Mucosa of descending colon (tissue), 3 donors: ENCODE measurements at regions not wholly inside any gene's neighbourhood (a gene's known extent, or its start where the extent isn't known, plus 50 kb on each side); places are given as distances from the start of the nearest gene placed in this dataset.

ENCODE experiments used
- ATAC-seq: fragments of 200-7000 bp; cut with Tn5 transposase; one replicate; pipeline ENCODE4 v1.9.1; 2020; ENCODE audit warnings: mild to moderate bottlenecking, moderate library complexity
- DNase-seq, 3 donors: peaks; one replicate each; pipeline ENCODE4 v3.0.0-alpha.2; 2020
- H3K36me3 ChIP-seq: fragments of 200-600 bp; one replicate; pipeline ENCODE4 v1.8.0; 2021; ENCODE audit warnings: low read depth, mild to moderate bottlenecking
- H3K4me1 ChIP-seq: fragments of 200-600 bp; one replicate; pipeline ENCODE4 v1.8.0; 2021; ENCODE audit warnings: low read depth, mild to moderate bottlenecking
- H3K4me3 ChIP-seq: fragments of 200-600 bp; one replicate; pipeline ENCODE4 v1.8.0; 2021; ENCODE audit warnings: mild to moderate bottlenecking
- H3K9me3 ChIP-seq: fragments of 200-600 bp; one replicate; pipeline ENCODE4 v1.8.0; 2021; ENCODE audit warnings: mild to moderate bottlenecking
- CTCF ChIP-seq: fragments of 200-600 bp; IDR thresholded peaks from one replicate; pipeline ENCODE4 v1.8.0; 2022; ENCODE audit warnings: antibody characterized with exemption, mild to moderate bottlenecking
- intact Hi-C, 2 donors: fragments of 100-400 bp; cut with DNase I in 1 of 2; cut with micrococcal nuclease in 1 of 2; formaldehyde crosslinking; loops; one replicate each; pipeline versions ENCODE4 v1.11.0 to v1.11.1; 2022; cut with DNase I, micrococcal nuclease
- donor health status: DM: no; HTN: no; CAD: no; lungs with moderate emphysema.
- donor health status: DM: no; HTN: no; CAD: no.
- donor health status: DM: no; HTN: yes; CAD: no.

GRCh38 chr12:107319533-107320032 is 226.2 kb upstream of the CRY1 start:
- Histone ChIP-seq H3K9me3 (no peaks in the 10 kb centered on the region), H3K4me1 (peaks cover 20% of the 10 kb centered on the region), H3K36me3 (no peaks in the 10 kb centered on the region), H3K4me3 (no peak overlapping the region)
- TF ChIP-seq CTCF: no peak
- peak in 1 of 3 donors; percentile 23 for DNase-seq
- no peak for ATAC-seq
- intact Hi-C loops: no loop called here

- Histone ChIP-seq H3K9me3 (no peaks in the 10 kb centered on the region), H3K4me1 (peaks cover 20% of the 10 kb centered on the region), H3K36me3 (no peaks in the 10 kb centered on the region), H3K4me3 (no peak overlapping the region)
- TF ChIP-seq CTCF: no peak
- ATAC-seq: peak; percentile 13
- intact Hi-C loops: no loop called here
- DNase-seq: peak; percentile 45 to 73 (median 63)
These were observed 226.9 kb upstream of the CRY1 start for GRCh38 chr12:107320033-107320928.

- no peak for TF ChIP-seq CTCF
- DNase-seq: peak; percentile 28 to 65 (median 43)
- no peak overlapping the region for H3K4me3 ChIP-seq
- no peak for ATAC-seq
- no peaks in the 10 kb centered on the region for H3K36me3 ChIP-seq
- H3K9me3 ChIP-seq: no peaks in the 10 kb centered on the region
- H3K4me1 ChIP-seq: peaks cover 20% of the 10 kb centered on the region
- intact Hi-C loops: no loop called here
These were observed 227.7 kb upstream of the CRY1 start for GRCh38 chr12:107320929-107321631.

- H3K9me3 ChIP-seq: no peaks in the 10 kb centered on the region
- TF ChIP-seq CTCF: no peak
- intact Hi-C loops: no loop called here
- ATAC-seq: no peak
- peaks cover 20% of the 10 kb centered on the region for H3K4me1 ChIP-seq
- no peaks in the 10 kb centered on the region for H3K36me3 ChIP-seq
- no peak overlapping the region for H3K4me3 ChIP-seq
- no peak for DNase-seq
These were observed 228.7 kb upstream of the CRY1 start for GRCh38 chr12:107322063-107322462.

- Histone ChIP-seq H3K36me3 (no peaks in the 10 kb centered on the region), H3K4me3 (no peak overlapping the region), H3K9me3 (no peaks in the 10 kb centered on the region), H3K4me1 (peaks cover 7% of the 10 kb centered on the region)
- intact Hi-C loops: no loop called here
- DNase-seq (no peak), ATAC-seq (no peak)
- TF ChIP-seq CTCF: no peak
These were observed 231.8 kb upstream of the CRY1 start for GRCh38 chr12:107325075-107325608.
